ENCODE measurements at regions not wholly inside any gene's neighbourhood (a gene's known extent, or its start where the extent isn't known, plus 50 kb on each side); places are given as distances from the start of the nearest gene placed in this dataset.

DNA sequence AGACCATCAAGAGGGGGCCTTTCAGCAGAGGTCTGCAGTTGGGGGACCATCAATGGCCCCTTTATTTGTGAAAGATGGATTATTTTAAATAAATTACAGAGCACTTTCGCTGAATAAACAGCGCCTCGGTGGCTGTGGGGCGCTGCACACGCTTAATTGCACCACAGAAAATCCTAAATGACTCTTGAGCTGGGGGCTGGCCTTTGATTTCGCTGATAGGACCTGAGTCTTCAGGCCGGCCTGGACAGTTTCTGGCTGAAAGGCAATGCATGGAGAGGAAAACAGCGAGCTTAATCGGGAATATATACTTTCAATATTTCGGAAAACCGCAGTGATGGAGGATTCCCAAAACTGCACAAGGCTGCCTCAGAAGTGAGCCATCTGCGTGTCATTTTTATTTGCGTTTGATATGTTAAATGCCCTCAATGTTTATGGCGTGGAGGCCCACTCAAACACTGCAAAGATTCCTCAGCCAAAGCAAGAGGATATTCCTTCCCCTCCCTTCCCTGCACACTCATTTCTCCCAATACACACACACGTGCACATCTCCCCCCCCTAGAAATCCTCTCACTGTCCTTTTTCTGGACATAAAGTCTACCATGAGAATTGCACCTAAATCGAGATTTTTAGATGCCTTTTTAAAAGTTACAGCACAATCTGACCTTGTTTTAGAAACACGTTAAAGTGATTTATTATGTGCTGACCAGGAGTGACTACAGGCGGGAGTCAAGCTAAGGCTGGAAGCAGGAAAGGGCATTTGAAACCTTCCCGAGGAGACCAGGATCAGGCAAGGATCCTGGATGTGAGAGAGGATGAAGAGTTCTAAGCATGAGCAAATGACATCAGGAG is 340.7 kb downstream of the RAB28 start:
- TF ChIP-seq CTCF (IDR thresholded peaks at IDR 0.05) (no peak), POLR2A (IDR thresholded peaks at IDR 0.05) (no peak)
